ENCODE measurements at regions not wholly inside any gene's neighbourhood (a gene's known extent, or its start where the extent isn't known, plus 50 kb on each side); places are given as distances from the start of the nearest gene placed in this dataset.

- Histone ChIP-seq H3K27me3 (replicated peaks in 1 of 2; ENCODE audit: control insufficient read depth in 2 of 2, extremely low read depth in 1 of 2, insufficient read depth in 2 of 2, low read length in 1 of 2) (peaks cover 0 to 27% of the 10 kb centered on the region in 2 experiments), H3K27ac (ENCODE audit: low read length) (no peak overlapping the region), H3K4me3 (ENCODE audit: control insufficient read depth in 1 of 2, extremely low read depth in 1 of 2, low read length in 1 of 2) (no peak overlapping the region), H3K9me3 (no peaks in the 10 kb centered on the region), H3K4me1 (ENCODE audit: control insufficient read depth in 1 of 2, extremely low read depth in 1 of 2, insufficient read depth in 2 of 2, low read length in 2 of 2) (no peaks in the 10 kb centered on the region), H3K36me3 (ENCODE audit: control insufficient read depth in 2 of 2, extremely low read depth in 1 of 2, insufficient read depth in 1 of 2, low read length in 1 of 2) (no peaks in the 10 kb centered on the region)
- H3K36me3 Mint-ChIP-seq = no peaks in the 10 kb centered on the region
- WGBS (ENCODE audit: insufficient coverage) = 89% methylated on average over 6 of the region's 6 CpGs
- CTCF ChIA-PET = no interaction called here
- H3K9me3 Mint-ChIP-seq = peaks cover 0 to 8% (median 0%) of the 10 kb centered on the region in 3 donors
- H3K27ac Mint-ChIP-seq = no peak overlapping the region
- DNase-seq (no peak), ATAC-seq (replicated peaks in 1 of 4) (no peak)
- no peaks in the 10 kb centered on the region for H3K4me1 Mint-ChIP-seq
- H3K4me3 Mint-ChIP-seq = no peak overlapping the region
- POLR2A ChIA-PET = no interaction called here
- peaks cover 0 to 2% of the 10 kb centered on the region in 2 donors for H3K27me3 Mint-ChIP-seq
Measured at GRCh38 chr17:27082775-27083154, 211.1 kb upstream of the WSB1 start.

- no peaks in the 10 kb centered on the region for H3K4me1 Mint-ChIP-seq
- Histone ChIP-seq H3K9me3 (no peaks in the 10 kb centered on the region), H3K4me1 (ENCODE audit: control insufficient read depth in 1 of 2, extremely low read depth in 1 of 2, insufficient read depth in 2 of 2, low read length in 2 of 2) (no peaks in the 10 kb centered on the region), H3K4me3 (ENCODE audit: control insufficient read depth in 1 of 2, extremely low read depth in 1 of 2, low read length in 1 of 2) (no peak overlapping the region), H3K27ac (ENCODE audit: low read length) (no peak overlapping the region), H3K36me3 (ENCODE audit: control insufficient read depth in 2 of 2, extremely low read depth in 1 of 2, insufficient read depth in 1 of 2, low read length in 1 of 2) (no peaks in the 10 kb centered on the region), H3K27me3 (replicated peaks in 1 of 2; ENCODE audit: control insufficient read depth in 2 of 2, extremely low read depth in 1 of 2, insufficient read depth in 2 of 2, low read length in 1 of 2) (peaks cover 0 to 24% of the 10 kb centered on the region in 2 experiments)
- H3K27me3 Mint-ChIP-seq = peaks cover 0 to 2% of the 10 kb centered on the region in 2 donors
- no peaks in the 10 kb centered on the region for H3K36me3 Mint-ChIP-seq
- CTCF ChIA-PET = no interaction called here
- POLR2A ChIA-PET = no interaction called here
- ATAC-seq (replicated peaks in 1 of 4) = no peak
- no peak for DNase-seq
- H3K27ac Mint-ChIP-seq = no peak overlapping the region
- H3K4me3 Mint-ChIP-seq = no peak overlapping the region
- peaks cover 0 to 8% (median 0%) of the 10 kb centered on the region in 3 donors for H3K9me3 Mint-ChIP-seq
- WGBS (ENCODE audit: insufficient coverage) = 76% methylated on average over 9 of the region's 22 CpGs
Measured at GRCh38 chr17:27083408-27084185, 210.3 kb upstream of the WSB1 start.

- DNase-seq (no peak), ATAC-seq (replicated peaks in 1 of 4) (no peak)
- H3K9me3 Mint-ChIP-seq = peaks cover 0 to 8% (median 0%) of the 10 kb centered on the region in 3 donors
- H3K27me3 Mint-ChIP-seq = peaks cover 0 to 6% of the 10 kb centered on the region in 2 donors
- H3K4me1 Mint-ChIP-seq = no peaks in the 10 kb centered on the region
- ChIA-PET POLR2A (no interaction called here), CTCF (no interaction called here)
- no peaks in the 10 kb centered on the region for H3K4me1 ChIP-seq (ENCODE audit: control insufficient read depth in 1 of 2, extremely low read depth in 1 of 2, insufficient read depth in 2 of 2, low read length in 2 of 2)
- no peak overlapping the region for H3K27ac ChIP-seq (ENCODE audit: low read length)
- no peak overlapping the region for H3K4me3 Mint-ChIP-seq
- H3K9me3 ChIP-seq = no peaks in the 10 kb centered on the region
- no peaks in the 10 kb centered on the region for H3K36me3 ChIP-seq (ENCODE audit: control insufficient read depth in 2 of 2, extremely low read depth in 1 of 2, insufficient read depth in 1 of 2, low read length in 1 of 2)
- WGBS (ENCODE audit: insufficient coverage) = no CpG with 5 or more reads among the region's 2 CpGs
- no peak overlapping the region for H3K4me3 ChIP-seq (ENCODE audit: control insufficient read depth in 1 of 2, extremely low read depth in 1 of 2, low read length in 1 of 2)
- H3K36me3 Mint-ChIP-seq = no peaks in the 10 kb centered on the region
- H3K27me3 ChIP-seq (replicated peaks in 1 of 2; ENCODE audit: control insufficient read depth in 2 of 2, extremely low read depth in 1 of 2, insufficient read depth in 2 of 2, low read length in 1 of 2) = peaks cover 0 to 24% of the 10 kb centered on the region in 2 experiments
- no peak overlapping the region for H3K27ac Mint-ChIP-seq
Measured at GRCh38 chr17:27085517-27085916, 208.4 kb upstream of the WSB1 start.

GRCh38 chr17:27086526-27086925 is 207.4 kb upstream of the WSB1 start:
- CTCF ChIA-PET = no interaction called here
- ATAC-seq (replicated peaks in 1 of 4) (no peak), DNase-seq (no peak)
- H3K9me3 ChIP-seq = no peaks in the 10 kb centered on the region
- H3K4me3 ChIP-seq (ENCODE audit: control insufficient read depth in 1 of 2, extremely low read depth in 1 of 2, low read length in 1 of 2) = no peak overlapping the region
- no peaks in the 10 kb centered on the region for H3K4me1 ChIP-seq (ENCODE audit: control insufficient read depth in 1 of 2, extremely low read depth in 1 of 2, insufficient read depth in 2 of 2, low read length in 2 of 2)
- POLR2A ChIA-PET = no interaction called here
- no peaks in the 10 kb centered on the region for H3K36me3 ChIP-seq (ENCODE audit: control insufficient read depth in 2 of 2, extremely low read depth in 1 of 2, insufficient read depth in 1 of 2, low read length in 1 of 2)
- H3K36me3 Mint-ChIP-seq = no peaks in the 10 kb centered on the region
- H3K27me3 ChIP-seq (replicated peaks in 1 of 2; ENCODE audit: control insufficient read depth in 2 of 2, extremely low read depth in 1 of 2, insufficient read depth in 2 of 2, low read length in 1 of 2) = peaks cover 0 to 22% of the 10 kb centered on the region in 2 experiments
- H3K27ac Mint-ChIP-seq = no peak overlapping the region
- H3K27ac ChIP-seq (ENCODE audit: low read length) = no peak overlapping the region
- H3K9me3 Mint-ChIP-seq = peaks cover 0 to 8% (median 0%) of the 10 kb centered on the region in 3 donors
- H3K4me1 Mint-ChIP-seq = no peaks in the 10 kb centered on the region
- H3K4me3 Mint-ChIP-seq = no peak overlapping the region
- WGBS (ENCODE audit: insufficient coverage) = 17% methylated on average over 1 of the region's 4 CpGs
- H3K27me3 Mint-ChIP-seq = peaks cover 0 to 12% of the 10 kb centered on the region in 2 donors

GRCh38 chr17:27087935-27088766 is 205.8 kb upstream of the WSB1 start:
- WGBS (ENCODE audit: insufficient coverage) = 66% methylated on average over 5 of the region's 5 CpGs
- H3K27ac Mint-ChIP-seq = no peak overlapping the region
- no peaks in the 10 kb centered on the region for H3K36me3 ChIP-seq (ENCODE audit: control insufficient read depth in 2 of 2, extremely low read depth in 1 of 2, insufficient read depth in 1 of 2, low read length in 1 of 2)
- H3K9me3 Mint-ChIP-seq = peaks cover 0 to 8% (median 0%) of the 10 kb centered on the region in 3 donors
- H3K4me1 ChIP-seq (ENCODE audit: control insufficient read depth in 1 of 2, extremely low read depth in 1 of 2, insufficient read depth in 2 of 2, low read length in 2 of 2) = no peaks in the 10 kb centered on the region
- H3K4me3 ChIP-seq (ENCODE audit: control insufficient read depth in 1 of 2, extremely low read depth in 1 of 2, low read length in 1 of 2) = no peak overlapping the region
- H3K9me3 ChIP-seq = no peaks in the 10 kb centered on the region
- DNase-seq (no peak), ATAC-seq (replicated peaks in 1 of 4) (no peak)
- peaks cover 0 to 15% of the 10 kb centered on the region in 2 donors for H3K27me3 Mint-ChIP-seq
- H3K27ac ChIP-seq (ENCODE audit: low read length) = no peak overlapping the region
- peaks cover 0 to 8% of the 10 kb centered on the region in 2 experiments for H3K27me3 ChIP-seq (replicated peaks in 1 of 2; ENCODE audit: control insufficient read depth in 2 of 2, extremely low read depth in 1 of 2, insufficient read depth in 2 of 2, low read length in 1 of 2)
- CTCF ChIA-PET = no interaction called here
- no peak overlapping the region for H3K4me3 Mint-ChIP-seq
- POLR2A ChIA-PET = no interaction called here
- H3K4me1 Mint-ChIP-seq = no peaks in the 10 kb centered on the region
- no peaks in the 10 kb centered on the region for H3K36me3 Mint-ChIP-seq

GRCh38 chr17:27088767-27089078 is 205.2 kb upstream of the WSB1 start:
- H3K36me3 Mint-ChIP-seq = no peaks in the 10 kb centered on the region
- H3K4me1 Mint-ChIP-seq = no peaks in the 10 kb centered on the region
- Histone ChIP-seq H3K27ac (ENCODE audit: low read length) (no peak overlapping the region), H3K27me3 (replicated peaks in 1 of 2; ENCODE audit: control insufficient read depth in 2 of 2, extremely low read depth in 1 of 2, insufficient read depth in 2 of 2, low read length in 1 of 2) (peaks cover 0 to 3% of the 10 kb centered on the region in 2 experiments), H3K36me3 (ENCODE audit: control insufficient read depth in 2 of 2, extremely low read depth in 1 of 2, insufficient read depth in 1 of 2, low read length in 1 of 2) (no peaks in the 10 kb centered on the region), H3K9me3 (no peaks in the 10 kb centered on the region), H3K4me3 (ENCODE audit: control insufficient read depth in 1 of 2, extremely low read depth in 1 of 2, low read length in 1 of 2) (no peak overlapping the region), H3K4me1 (ENCODE audit: control insufficient read depth in 1 of 2, extremely low read depth in 1 of 2, insufficient read depth in 2 of 2, low read length in 2 of 2) (no peaks in the 10 kb centered on the region)
- DNase-seq (no peak), ATAC-seq (replicated peaks in 1 of 4) (no peak)
- no peak overlapping the region for H3K27ac Mint-ChIP-seq
- peaks cover 0 to 19% of the 10 kb centered on the region in 2 donors for H3K27me3 Mint-ChIP-seq
- 56% methylated on average over 8 of the region's 8 CpGs for WGBS (ENCODE audit: insufficient coverage)
- ChIA-PET CTCF (no interaction called here), POLR2A (no interaction called here)
- H3K4me3 Mint-ChIP-seq = no peak overlapping the region
- H3K9me3 Mint-ChIP-seq = peaks cover 0 to 3% (median 0%) of the 10 kb centered on the region in 3 donors
